ENCODE measurements at regions not wholly inside any gene's neighbourhood (a gene's known extent, or its start where the extent isn't known, plus 50 kb on each side); places are given as distances from the start of the nearest gene placed in this dataset.

GRCh38 chr16:65509172-65509571 lies 387.3 kb upstream of the CDH11 start:
- H2AK5ac ChIP-seq (ENCODE audit: low read depth, low read length) = no peak overlapping the region
- H3K27ac ChIP-seq (ENCODE audit: insufficient read depth, low read length) = no peak overlapping the region
- no peaks in the 10 kb centered on the region for H4K20me1 ChIP-seq (ENCODE audit: insufficient read depth, low read length)
- H2AK9ac ChIP-seq (replicated peaks; ENCODE audit: low read depth, low read length, poor library complexity) = no peak overlapping the region
- H3K4me3 ChIP-seq (ENCODE audit: insufficient read depth, low read depth, low read length) = no peak overlapping the region
- WGBS, 2 experiments (ENCODE audit: extremely low coverage in 2 of 2, insufficient read length in 1 of 2) = no CpG with 5 or more reads among the region's 4 CpGs
- no peak overlapping the region for H2BK120ac ChIP-seq (ENCODE audit: low read depth, low read length)
- H3K56ac ChIP-seq (ENCODE audit: extremely low read depth, insufficient read depth, low read length) = no peak overlapping the region
- ATAC-seq (ENCODE audit: low read depth) = no peak
- no peak overlapping the region for H4K8ac ChIP-seq (ENCODE audit: low read depth in 2 of 2, low read length in 2 of 2)
- TF ChIP-seq BHLHE40 (IDR thresholded peaks at IDR 0.05; ENCODE audit: low read depth, low read length) = no peak
- no peak for TF ChIP-seq ELK1 (IDR thresholded peaks at IDR 0.05; ENCODE audit: borderline replicate concordance, low read depth, low read length)
- TF ChIP-seq RCOR1 (IDR thresholded peaks at IDR 0.05; ENCODE audit: insufficient replicate concordance, low read length) = no peak
- TF ChIP-seq NFE2L2 (IDR thresholded peaks at IDR 0.05; ENCODE audit: low read depth, low read length) = no peak
- no peak overlapping the region for H2BK15ac ChIP-seq (ENCODE audit: low read depth, low read length)
- H2BK20ac ChIP-seq (ENCODE audit: low read depth, low read length) = no peak overlapping the region
- no peak overlapping the region for H3K23ac ChIP-seq (ENCODE audit: low read depth, low read length)
- H2AFZ ChIP-seq (replicated peaks; ENCODE audit: low read length, poor library complexity) = no peak overlapping the region
- no TSS peak for BruUV-seq (replicated peaks)
- no peaks in the 10 kb centered on the region; the same call in 1 of the 2 replicates for H3K4me1 ChIP-seq (ENCODE audit: control insufficient read depth, insufficient read depth, low read length)
- H3K27me3 ChIP-seq (ENCODE audit: control insufficient read depth, insufficient read depth, low read length) = peaks cover 6% of the 10 kb centered on the region
- CTCF ChIA-PET = no interaction called here
- POLR2A ChIA-PET (ENCODE audit: unreplicated experiment) = no interaction called here
- no peak for DNase-seq
- no peak overlapping the region for H3K14ac ChIP-seq (replicated peaks; ENCODE audit: low read depth, low read length)
- no peak overlapping the region for H3K9ac ChIP-seq (ENCODE audit: low read depth, low read length)
- no peaks in the 10 kb centered on the region for H3K79me1 ChIP-seq (ENCODE audit: low read depth in 1 of 2, low read length in 2 of 2)
- H3K18ac ChIP-seq (ENCODE audit: low read depth, low read length) = no peak overlapping the region
- H4K91ac ChIP-seq (ENCODE audit: insufficient read depth, low read depth, low read length) = no peak overlapping the region
- dilution Hi-C loops (cut with HindIII; ENCODE audit: low sequenced_read_pairs, unreplicated experiment) = no loop called here
- no peak overlapping the region for H2BK5ac ChIP-seq (ENCODE audit: low read depth, low read length, poor library complexity, severe bottlenecking)
- H4K5ac ChIP-seq (ENCODE audit: low read depth, low read length) = no peak overlapping the region
- no peak overlapping the region for H3K4me2 ChIP-seq (ENCODE audit: low read depth, low read length)
- in situ Hi-C loops (cut with MboI; ENCODE audit: low sequenced_read_pairs) = no loop called here
- intact Hi-C loops (cut with micrococcal nuclease) = no loop called here
- H3K9me1 ChIP-seq (ENCODE audit: insufficient read depth, low read length) = no peaks in the 10 kb centered on the region
- no peaks in the 10 kb centered on the region for H3K36me3 ChIP-seq (ENCODE audit: control insufficient read depth, insufficient read depth, low read length)
- H3K9me3 ChIP-seq (ENCODE audit: control insufficient read depth, insufficient read depth, low read length) = no peaks in the 10 kb centered on the region
- no peak overlapping the region for H3K4ac ChIP-seq (ENCODE audit: low read depth, low read length)
